22Rv1 (cell line): ENCODE measurements at regions not wholly inside any gene's neighbourhood (a gene's known extent, or its start where the extent isn't known, plus 50 kb on each side); places are given as distances from the start of the nearest gene placed in this dataset.

ENCODE experiments used
- ZFX ChIP-seq: fragments of 450-650 bp; IDR thresholded peaks from 2 replicates; pipeline ENCODE4 v1.6.1; 2017; ENCODE audit warnings: antibody characterized with exemption, borderline replicate concordance
- TF ChIP-seq, protein P1 (sequence below): fragments of 450-650 bp; IDR thresholded peaks from 2 replicates; pipeline ENCODE4 v1.5.1; 2017; ENCODE audit warnings: mild to moderate bottlenecking

DNA sequence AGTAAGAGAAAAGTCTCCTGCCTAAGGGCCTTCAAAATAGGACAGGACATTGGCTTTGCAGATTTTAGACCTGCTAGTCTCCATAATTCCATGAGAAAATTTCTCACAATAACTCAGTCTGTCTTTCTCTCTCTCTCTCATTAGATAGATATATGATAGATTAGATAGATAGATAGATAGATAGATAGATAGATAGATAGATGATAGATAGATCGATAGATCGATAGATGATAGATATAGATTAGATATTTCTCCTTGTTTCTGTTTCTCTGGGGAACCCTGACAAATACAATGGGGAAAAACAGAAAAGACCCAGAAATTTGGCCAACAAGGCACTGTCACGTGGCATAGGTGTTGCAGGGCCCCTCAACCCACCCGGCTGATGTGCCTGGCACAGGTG, 84.4 kb upstream of the ALDH1B1 start:
- TF ChIP-seq, protein P1, sequence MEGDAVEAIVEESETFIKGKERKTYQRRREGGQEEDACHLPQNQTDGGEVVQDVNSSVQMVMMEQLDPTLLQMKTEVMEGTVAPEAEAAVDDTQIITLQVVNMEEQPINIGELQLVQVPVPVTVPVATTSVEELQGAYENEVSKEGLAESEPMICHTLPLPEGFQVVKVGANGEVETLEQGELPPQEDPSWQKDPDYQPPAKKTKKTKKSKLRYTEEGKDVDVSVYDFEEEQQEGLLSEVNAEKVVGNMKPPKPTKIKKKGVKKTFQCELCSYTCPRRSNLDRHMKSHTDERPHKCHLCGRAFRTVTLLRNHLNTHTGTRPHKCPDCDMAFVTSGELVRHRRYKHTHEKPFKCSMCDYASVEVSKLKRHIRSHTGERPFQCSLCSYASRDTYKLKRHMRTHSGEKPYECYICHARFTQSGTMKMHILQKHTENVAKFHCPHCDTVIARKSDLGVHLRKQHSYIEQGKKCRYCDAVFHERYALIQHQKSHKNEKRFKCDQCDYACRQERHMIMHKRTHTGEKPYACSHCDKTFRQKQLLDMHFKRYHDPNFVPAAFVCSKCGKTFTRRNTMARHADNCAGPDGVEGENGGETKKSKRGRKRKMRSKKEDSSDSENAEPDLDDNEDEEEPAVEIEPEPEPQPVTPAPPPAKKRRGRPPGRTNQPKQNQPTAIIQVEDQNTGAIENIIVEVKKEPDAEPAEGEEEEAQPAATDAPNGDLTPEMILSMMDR: no peak
- TF ChIP-seq ZFX: no peak
